ENCODE measurements at regions not wholly inside any gene's neighbourhood (a gene's known extent, or its start where the extent isn't known, plus 50 kb on each side); places are given as distances from the start of the nearest gene placed in this dataset.

GRCh38 chr6:145380186-145380585 lies 355.1 kb downstream of the EPM2A start:
- TF ChIP-seq CTCF (IDR thresholded peaks at IDR 0.05): no peak
- no peak for TF ChIP-seq POLR2A (IDR thresholded peaks at IDR 0.05)

All from suprapubic skin (tissue), 3 donors.